GM19467 (cell line): ENCODE measurements at regions not wholly inside any gene's neighbourhood (a gene's known extent, or its start where the extent isn't known, plus 50 kb on each side); places are given as distances from the start of the nearest gene placed in this dataset.
"Not testable (repeated sequence)": the region's sequence is repeated elsewhere in the genome, so short reads cannot be mapped to it uniquely, and the experiment has no call there.

Source experiments
- ATAC-seq: cut with Tn5 transposase; IDR thresholded peaks from one replicate; pipeline ENCODE4 v1.9.1; 2021; ENCODE audit warnings: mild to moderate bottlenecking, moderate library complexity; ENCODE audit not compliant: unreplicated experiment

DNA sequence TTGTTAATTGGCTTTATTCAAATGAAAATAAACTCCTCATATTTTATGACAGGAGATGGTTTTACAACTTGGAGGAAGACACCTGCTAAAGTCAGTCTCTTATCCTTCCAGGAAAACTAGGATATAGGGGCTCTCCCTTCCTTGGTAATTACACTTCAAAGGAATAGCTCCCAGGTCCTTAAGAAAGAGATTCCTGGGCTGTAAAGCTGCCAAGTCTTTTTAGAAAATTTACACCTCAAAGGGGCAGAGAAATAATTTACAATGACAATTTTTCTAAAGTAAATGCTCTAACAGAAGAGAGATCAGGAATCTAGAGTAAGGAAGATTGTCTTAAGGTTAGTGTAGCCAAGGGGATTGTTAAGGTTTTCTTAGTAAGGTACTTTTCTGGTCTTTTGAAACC, 1359.0 kb downstream of the OLFM4 start:
- no peak for ATAC-seq

DNA sequence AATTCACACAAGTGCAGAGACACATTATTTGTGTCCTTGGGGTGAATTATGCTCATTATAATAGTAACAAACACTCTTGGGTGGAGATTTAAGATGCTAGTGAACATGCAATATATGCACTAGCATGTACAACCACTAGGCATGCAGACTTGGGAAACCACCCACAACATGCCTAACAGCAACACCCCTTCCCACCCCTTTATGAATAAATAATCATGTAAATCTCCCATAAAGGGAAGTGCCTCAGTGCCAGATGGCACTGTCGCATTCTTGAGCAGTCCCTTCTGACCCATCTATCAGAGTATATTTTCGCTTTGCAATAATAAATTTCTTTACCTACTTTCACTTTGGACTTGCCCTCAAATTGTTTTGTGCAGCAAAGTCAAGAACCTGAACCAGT, 1362.2 kb downstream of the OLFM4 start:
- ATAC-seq: no peak

DNA sequence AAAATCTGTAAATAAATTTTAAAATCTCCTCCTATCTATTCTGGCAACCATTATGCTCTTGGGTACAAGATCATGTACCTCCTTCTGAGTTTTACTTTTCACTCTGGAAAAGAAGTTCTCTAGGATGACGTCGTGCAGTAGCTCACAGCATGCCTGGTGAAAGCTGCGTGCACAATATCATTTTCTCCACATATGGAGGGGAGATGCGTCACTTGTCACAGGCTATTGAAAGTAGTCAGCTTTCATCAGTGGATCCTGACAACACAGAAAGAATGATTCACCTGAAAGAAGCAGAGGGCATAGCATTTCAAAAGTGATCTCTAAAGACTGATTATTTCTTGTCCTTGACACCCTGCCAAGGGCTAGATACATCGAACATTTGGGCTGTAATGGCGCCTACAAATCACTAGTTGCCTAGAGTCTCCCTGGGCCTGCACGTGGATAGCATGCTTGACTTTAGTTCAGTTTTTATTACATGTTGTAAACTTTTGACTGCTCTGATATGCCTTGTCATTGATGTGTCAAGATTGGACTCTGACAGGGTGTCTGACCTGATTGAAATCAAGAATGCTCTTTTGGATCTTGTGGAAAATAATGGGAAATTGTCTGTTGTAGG, 1365.6 kb downstream of the OLFM4 start:
- no peak for ATAC-seq

DNA sequence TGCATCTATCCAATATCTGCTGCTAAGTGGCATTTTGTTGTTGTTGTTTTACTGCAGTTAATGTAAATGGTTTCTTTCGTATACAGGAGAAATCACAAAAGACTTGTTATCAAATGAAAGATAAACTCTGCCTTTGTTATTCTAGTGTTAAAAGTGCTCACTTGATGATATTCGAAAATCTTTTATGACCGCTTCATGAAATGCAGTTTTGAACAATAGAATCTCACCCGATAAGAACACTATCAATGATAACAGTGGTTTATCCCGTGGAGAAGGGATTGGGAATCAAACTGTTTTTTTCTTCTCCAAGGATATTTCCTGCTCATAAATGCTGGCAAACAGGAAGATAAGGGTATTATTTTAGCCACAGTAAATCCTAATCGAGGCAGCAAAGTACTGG, 1366.3 kb downstream of the OLFM4 start:
- ATAC-seq: no peak

DNA sequence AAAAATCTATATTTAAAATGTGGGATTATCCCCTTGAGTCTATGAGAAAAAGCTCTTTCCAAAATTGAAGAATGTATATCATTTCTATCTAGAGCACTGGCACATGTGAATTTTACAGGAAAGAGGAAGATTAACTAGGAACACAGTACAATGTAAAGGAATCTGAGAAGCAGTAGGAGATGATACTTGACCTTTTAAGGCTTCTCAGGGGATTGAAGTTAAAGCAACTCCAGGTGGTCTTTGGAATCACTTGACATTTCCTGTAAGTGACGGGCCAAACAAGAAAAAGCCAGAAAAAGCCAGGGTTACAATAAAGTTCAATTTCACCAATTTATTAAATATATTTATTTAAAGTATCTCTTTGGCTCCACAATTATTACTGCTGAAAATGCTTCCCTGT, 1373.9 kb downstream of the OLFM4 start:
- no peak for ATAC-seq

DNA sequence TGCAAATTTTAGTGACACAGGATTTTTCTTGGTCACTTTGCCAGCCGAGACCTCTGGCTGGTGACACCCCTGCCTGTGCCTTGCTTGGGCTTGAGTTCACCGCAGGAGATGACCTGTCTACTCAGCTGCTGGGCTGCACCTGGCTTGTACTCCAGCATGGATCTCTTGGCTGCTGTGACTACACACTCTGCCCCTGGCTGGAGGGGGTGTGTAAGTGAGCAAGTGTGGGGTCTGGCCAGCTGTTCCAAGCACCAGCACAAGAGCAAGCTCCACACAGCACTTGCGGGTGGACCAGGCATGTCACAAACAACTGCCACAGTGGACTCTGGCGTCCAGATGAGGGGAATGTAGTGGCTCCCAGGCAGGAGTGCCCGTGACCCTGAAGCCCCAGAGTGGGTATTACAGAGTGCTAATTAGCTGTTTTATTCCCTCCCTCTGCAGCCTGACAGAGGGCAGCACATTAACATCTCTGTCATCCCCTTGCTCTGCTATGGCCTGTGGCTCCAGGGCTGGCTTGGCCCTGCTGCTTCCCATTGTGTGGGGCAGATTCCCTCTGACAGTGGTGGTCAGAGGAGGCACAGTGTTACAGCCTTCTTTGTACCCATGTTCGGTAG, 1387.2 kb downstream of the OLFM4 start:
- ATAC-seq: no peak

DNA sequence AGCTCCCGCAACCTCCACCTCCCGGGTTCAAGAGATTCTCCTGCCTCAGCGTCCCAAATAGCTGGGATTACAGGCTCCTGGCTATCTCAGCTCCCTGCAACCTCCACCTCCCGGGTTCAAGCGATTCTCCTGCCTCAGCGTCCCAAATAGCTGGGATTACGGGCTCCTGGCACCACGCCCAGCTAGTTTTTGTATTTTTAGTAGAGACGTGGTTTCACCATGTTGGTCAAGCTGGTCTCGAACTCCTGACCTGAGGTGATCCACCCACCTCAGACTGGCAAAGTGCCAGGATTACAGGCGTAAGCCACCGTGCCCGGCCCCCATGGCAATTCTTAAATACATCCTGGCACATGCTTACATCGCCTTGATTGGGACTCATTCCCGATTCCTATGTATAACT, 1394.3 kb downstream of the OLFM4 start:
- not testable (repeated sequence) for ATAC-seq

DNA sequence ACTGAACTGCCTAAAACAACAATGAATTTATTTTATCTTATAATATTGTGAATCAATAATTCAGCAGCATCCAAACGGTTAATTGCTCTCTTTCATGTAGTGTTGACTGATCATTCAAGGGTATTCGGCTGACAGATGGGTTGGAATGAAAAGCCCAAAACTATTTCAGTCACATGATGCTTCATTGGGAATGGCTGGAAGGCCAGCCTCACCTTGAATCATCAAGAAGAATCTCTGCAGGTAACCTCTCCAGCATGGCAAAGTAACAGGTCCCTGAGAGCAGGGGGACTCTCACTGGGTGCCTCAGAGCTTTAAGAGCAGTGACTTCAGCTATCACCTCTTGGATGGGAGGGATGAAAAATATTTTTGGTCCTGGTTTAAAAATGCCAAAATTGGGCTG, 1395.7 kb downstream of the OLFM4 start:
- ATAC-seq: no peak

DNA sequence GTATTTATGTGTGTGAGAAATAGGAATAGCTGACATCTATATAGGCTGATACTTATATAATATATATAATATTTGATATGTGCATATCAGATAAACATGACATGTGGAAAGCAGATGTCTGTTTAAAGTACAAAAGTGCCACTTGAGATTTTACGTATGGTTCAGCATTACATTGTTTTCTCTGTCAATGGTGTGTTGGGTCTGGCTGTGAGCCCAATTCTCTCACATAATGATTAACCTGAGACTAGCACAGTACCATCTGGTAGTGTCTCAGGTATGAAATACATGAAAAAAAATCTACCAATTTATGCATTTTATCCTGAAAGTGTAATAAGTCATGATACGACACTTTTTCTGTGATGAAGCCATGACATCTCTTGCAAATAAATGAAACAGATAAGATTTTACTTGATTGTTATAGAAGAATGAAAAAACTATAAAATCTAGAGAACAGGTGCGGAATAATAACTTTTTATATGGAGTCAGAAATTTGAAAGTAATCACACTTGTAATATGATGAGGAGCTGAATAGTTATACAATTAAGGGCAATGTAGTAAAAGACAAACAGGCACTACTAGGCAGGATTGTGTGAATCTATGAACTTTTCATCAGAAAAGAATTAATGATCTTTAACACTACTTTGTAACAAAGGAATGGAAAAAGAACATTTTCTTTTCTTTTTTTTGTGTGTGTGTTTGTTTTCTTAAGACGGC, 1405.0 kb downstream of the OLFM4 start:
- ATAC-seq: no peak

DNA sequence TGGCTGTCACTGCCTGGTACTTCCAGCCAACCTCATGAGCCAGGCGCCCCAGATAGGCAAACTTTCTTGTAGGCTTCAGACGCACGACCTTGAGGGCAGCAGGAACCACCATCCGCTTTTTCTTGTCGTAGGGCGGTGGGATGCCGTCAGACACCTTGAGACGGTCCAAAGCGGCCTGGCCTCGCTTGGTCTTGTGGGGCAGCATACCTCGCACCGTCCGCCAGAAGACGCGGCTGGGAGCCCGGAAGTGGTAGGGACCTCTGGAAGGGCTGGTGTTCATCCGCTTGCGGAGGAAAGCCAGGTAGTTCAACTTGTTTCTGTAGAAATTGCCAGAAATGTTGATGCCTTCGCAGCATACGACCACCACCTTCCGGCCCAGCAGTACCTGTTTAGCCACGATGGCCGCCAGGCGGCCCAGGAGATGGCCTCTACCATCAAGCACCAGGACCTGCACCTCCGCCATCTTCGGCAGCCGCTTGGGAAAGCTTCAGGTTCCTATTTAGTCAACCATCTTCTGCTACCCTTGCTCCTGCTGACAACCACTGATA, 1412.3 kb downstream of the OLFM4 start:
- not testable (repeated sequence) for ATAC-seq

DNA sequence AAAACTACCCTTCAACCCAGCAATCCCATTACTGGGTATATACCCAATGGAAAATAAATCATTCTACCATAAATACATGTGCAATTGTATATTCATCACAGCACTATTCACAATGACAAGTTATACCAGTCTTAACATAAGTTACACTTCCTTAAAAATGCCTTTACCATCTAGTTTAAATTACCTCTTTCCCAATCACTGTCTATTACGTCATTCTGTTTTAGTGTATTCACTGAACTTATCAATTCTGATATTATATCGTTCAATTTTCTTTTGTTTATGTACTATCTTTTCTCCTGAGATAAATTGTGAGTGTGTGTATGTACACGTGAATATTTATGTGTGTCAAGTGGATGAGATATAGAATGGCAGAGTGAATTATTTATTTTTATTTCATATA, 1416.8 kb downstream of the OLFM4 start:
- ATAC-seq: no peak

DNA sequence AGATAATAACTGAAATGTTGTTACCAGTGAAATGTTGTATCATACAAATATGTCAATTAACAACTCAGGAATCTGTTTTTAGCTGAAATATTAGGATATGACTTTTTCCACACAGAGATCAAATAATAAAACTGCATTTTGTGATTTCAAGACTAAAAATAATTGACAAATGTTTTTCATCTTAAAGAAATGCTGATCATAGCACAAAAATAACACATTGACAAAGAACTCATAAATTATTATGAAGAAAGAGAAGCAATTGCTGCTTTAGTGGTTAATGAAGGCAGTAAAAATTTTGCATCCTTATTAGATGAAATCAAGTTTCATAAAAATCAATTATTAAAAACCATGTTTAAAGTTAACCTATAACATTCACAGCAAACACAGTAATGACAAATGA, 1417.3 kb downstream of the OLFM4 start:
- no peak for ATAC-seq

DNA sequence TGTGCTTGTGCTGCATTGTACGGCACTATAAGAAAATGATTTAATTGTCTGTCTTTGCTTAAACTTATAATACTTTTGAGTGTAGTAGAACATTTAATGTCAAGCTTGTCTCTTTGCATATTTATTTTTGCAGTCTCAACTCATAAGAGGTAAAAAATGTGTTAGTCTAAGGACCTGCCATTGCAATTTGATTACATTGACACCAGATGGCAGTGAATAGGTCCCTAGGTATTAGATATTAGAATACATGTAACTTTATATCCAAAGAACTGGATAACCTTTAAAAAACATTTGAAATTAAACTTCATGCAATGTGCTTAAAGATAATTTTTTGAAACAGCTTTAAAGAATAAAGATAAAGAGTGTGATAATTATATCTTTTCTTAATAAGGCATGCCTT, 1421.3 kb downstream of the OLFM4 start:
- no peak for ATAC-seq

DNA sequence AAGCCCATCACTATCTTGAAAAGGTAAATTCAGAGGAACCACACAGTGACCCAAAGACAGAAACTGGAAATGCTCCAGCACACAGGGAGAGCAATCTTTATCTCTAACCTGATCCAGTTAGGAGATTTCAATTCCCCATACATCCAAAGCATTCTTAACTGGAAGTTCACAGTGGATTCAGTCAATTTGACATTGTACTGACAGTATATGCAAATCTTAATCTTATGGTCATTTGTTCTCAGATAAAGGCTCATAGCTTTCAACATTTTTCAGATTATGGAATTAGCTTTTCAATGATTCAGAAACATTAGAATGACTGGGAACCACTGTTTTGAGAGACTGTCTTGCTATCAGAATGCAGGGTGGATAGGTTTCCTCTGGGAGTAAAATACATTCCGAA, 1455.6 kb downstream of the OLFM4 start:
- ATAC-seq: no peak

DNA sequence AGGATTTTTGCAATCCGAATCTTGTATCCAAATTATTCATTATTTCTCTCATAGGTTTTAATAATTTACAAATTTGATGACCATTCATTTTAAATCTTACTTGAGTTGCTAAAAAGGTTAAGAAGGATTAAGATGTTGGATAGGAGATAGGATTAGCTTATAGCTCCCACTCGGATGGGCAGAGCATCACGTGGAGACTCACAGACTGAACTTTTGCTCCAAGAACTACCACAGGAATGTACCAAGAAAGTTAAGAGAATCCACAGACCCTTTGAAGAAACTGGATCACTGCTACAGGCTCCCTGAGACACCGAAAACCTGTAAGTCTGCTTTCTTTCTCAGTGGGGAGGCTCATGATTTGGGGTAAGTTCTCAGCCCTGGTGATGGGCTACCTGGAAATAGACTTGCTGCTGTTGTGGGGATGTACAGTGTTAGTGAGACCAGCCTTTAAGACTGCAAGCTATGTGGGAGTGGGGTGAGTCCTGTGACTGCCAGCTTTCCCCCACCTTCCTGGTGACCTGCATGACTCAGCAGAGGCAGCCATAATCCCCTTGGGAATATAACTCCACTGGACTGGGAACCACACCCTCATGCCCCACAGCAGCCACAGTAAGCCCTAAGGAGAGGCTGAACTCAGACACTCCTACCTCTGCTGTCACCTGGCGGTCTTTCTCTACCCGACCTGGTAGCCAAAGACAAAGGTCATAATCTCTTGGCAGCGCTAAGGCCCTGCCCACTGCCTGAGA, 1458.0 kb downstream of the OLFM4 start:
- ATAC-seq: no peak

DNA sequence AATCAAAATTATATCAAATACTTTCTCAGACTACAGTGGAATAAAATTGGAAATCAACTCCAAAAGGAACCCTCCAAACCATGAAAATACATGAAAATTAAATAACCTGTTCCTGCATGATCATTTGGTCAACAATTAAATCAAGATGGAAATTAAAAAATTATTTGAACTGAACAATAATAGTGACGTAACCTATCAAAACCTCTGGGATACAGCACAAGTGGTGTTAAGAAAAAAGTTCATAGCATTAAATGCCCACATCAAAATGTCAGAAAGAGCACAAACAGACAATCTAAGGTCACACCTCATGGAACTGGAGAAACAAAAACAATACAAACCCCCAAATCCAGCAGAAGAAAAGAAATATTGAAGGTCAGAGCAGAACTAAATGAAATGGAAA, 1460.7 kb downstream of the OLFM4 start:
- no peak for ATAC-seq

DNA sequence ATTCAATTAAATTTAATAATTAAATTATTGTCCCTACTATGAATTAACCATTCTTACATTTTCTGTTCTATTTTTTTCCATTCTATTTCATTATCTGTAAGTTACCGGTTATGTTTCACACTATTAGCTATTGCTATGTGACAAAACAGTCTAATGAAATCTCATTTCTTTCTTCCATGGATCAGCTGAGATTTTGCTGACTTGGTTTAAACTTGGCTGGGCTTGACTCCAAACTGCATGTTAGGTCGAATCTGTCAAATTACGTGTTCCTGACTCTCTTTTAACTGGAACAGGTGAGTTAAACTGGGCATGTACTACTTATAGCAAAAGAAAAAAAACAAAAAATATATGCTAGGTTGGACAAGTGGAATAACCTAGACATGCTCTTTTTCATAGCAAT, 1464.4 kb downstream of the OLFM4 start:
- no peak for ATAC-seq

DNA sequence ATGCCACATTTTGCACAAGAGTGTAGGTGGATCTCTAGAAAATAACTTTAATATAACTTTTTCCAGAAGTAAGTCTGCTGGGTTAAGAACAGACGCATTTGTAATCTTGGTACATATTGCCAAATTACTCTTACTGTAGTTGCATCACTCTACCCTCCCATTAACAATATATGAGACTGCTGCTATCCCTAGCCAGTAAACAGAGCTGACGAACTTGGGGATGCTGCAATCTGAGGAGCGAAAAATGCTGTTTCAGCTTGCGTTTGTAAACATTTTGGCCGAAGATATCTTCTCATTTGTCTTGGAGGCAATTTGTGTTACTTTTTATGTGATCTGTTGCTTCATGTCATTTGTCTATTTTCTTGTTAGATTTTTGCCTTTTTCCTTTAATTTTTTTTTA, 1482.8 kb downstream of the OLFM4 start:
- no peak for ATAC-seq

DNA sequence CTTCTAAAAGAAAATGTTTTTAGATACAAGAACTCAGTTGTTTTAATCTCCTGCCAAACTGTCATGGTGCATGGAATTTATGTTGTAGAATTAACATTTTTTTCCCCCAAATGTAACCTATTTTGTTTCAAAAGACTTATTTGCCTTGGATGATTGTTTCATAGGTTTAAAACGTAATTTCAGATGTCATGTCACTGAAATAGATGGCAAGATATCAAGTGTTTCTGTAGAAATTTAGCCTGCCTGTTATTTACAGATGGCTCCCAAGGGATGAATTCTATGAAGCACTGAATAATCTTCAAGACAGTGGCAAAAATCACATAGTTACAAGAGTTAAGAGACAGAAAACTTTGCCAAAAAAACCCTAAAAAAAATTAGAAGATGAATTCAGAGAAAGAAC, 1484.6 kb downstream of the OLFM4 start:
- ATAC-seq: no peak

DNA sequence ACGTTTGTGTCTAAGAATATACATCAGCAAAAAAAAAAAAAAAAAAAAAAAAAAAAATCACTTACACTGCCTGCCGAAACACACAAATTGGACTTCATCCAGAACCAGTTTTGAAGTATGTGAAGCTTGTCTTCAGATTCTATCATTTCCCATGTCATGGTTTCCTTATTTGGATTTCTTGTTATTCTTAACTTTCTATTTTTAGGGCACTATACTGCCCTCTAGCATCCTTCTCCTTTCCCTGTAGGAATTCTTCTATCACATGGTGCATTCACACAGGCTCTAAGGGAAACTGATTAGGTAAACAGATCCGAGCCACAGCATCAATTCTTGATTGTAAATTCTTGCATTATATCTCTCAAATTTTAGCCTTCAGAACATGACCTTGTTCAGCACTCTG, 1507.5 kb downstream of the OLFM4 start:
- no peak for ATAC-seq

DNA sequence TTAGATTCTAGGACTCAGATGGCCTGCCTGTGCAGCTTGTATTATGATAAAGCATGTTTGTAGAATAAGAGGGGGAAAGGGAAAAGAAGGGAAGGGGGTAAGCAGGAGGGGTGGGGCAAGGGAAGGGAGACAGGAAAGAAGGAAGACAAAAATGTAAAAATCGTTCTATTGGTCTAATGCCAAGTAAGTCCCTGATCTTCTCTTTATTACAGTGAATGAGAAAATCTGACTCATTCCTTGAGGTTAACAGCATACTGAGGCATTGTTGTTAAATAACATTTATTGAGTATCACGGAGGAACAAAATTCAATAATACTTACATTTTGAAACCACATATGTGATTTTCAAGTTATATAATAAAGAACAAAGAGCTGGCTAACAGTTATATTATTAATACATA, 1534.7 kb downstream of the OLFM4 start:
- ATAC-seq: no peak

DNA sequence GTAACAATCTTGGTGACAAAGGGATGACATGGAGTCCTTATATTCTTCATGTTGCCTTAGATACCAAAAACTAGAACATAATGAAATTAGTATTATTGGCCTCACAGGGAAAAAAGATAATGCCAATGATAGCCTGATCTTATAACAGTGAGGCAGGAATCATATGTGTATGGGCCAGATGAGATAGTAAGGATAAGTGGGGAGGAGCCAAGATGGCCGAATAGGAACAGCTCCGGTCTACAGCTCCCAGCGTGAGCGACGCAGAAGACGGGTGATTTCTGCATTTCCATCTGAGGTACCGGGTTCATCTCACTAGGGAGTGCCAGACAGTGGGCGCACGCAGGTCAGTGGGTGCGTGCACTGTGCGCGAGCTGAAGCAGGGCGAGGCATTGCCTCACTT, 1543.4 kb downstream of the OLFM4 start:
- ATAC-seq: not testable (repeated sequence)
